HCT116 (cell line): ENCODE measurements at regions not wholly inside any gene's neighbourhood (a gene's known extent, or its start where the extent isn't known, plus 50 kb on each side); places are given as distances from the start of the nearest gene placed in this dataset.

ENCODE experiments used
- ATAC-seq: fragments of 200-7000 bp; cut with Tn5 transposase; 2 replicates; pipeline ENCODE4 v1.9.1; 2020; ENCODE audit warnings: mild to moderate bottlenecking, moderate library complexity
- BruUV-seq: library from RNA; stranded (reverse); fragments of 400-500 nt; replicated peaks from 2 replicates; lab custom pipeline; 2021; lab: Mats Ljungman, UMichigan
- CTCF ChIA-PET: fragments of 300-600 bp; sonication (Branson Sonifier 250); formaldehyde crosslinking; loops from one replicate; lab custom pipeline; 2021; ENCODE audit warnings: antibody characterized with exemption; lab: Charles Lee
- POLR2A ChIA-PET: fragments of 300-600, 350-600 bp; sonication (Branson Sonifier 250); formaldehyde crosslinking; loops from one replicate; lab custom pipeline; 2021; ENCODE audit warnings: antibody characterized with exemption; lab: Charles Lee
- RAD21 ChIA-PET, 2 experiments: fragments of 300-600 bp; sonication (Branson Sonifier 250); formaldehyde crosslinking; loops; one replicate each; lab custom pipeline; 2023; ENCODE audit warnings: low total read pairs in 2 of 2; ENCODE audit not compliant: uncharacterized antibody in 2 of 2, unreplicated experiment in 2 of 2, low non-redundant PET in 1 of 2; lab: Charles Lee
- DNase-seq: peaks from one replicate; pipeline ENCODE4 v3.0.0-alpha.2; 2010; ENCODE audit warnings: low read depth, low spot score
- H2AFZ ChIP-seq: fragments of 200-600 bp; shearing (Covaris generic), sonication (generic); 2 replicates; pipeline ENCODE4 v1.6.1; 2017; ENCODE audit warnings: low read depth, mixed run types, mixed read lengths, antibody characterized with exemption, low read length; ENCODE audit not compliant: poor library complexity, severe bottlenecking
- H3K27ac ChIP-seq: 2 replicates; pipeline ENCODE4 v1.5.1; 2012; ENCODE audit warnings: low read depth, low read length
- H3K27me3 ChIP-seq: fragments of 200-600 bp; sonication (generic); 2 replicates; pipeline ENCODE4 v1.6.1; 2016; ENCODE audit warnings: mixed run types, low read length, mixed read lengths; ENCODE audit not compliant: insufficient read depth
- H3K36me3 ChIP-seq, 2 experiments: fragments of 200-500 bp in 1 of 2; fragments of 200-600 bp in 1 of 2; sonication (Bioruptor generic) in 1 of 2; sonication (generic) in 1 of 2; 2 replicates each; pipeline versions ENCODE4 v1.5.1 to v1.6.1; 2014 to 2016; ENCODE audit warnings: low read length in 2 of 2, inconsistent platforms in 1 of 2, mixed read lengths in 1 of 2, mixed run types in 1 of 2; ENCODE audit not compliant: insufficient read depth in 2 of 2, control insufficient read depth in 1 of 2
- H3K4me1 ChIP-seq, 2 experiments: fragments of 200-600 bp in 1 of 2; sonication (generic) in 1 of 2; 2 replicates each; pipeline versions ENCODE4 v1.5.1 to v1.6.1; 2012 to 2017; ENCODE audit warnings: low read length in 2 of 2, inconsistent platforms in 1 of 2, mild to moderate bottlenecking in 1 of 2, mixed read lengths in 1 of 2, mixed run types in 1 of 2, moderate library complexity in 1 of 2; ENCODE audit not compliant: insufficient read depth in 2 of 2, control insufficient read depth in 1 of 2
- H3K4me2 ChIP-seq: fragments of 200-600 bp; sonication (generic); 2 replicates; pipeline ENCODE4 v1.6.1; 2017; ENCODE audit warnings: mixed run types, low read length, mixed read lengths
- H3K4me3 ChIP-seq, 2 experiments: fragments of 200-600 bp in 1 of 2; sonication (generic) in 1 of 2; replicated peaks in 1 of 2; 2 replicates each; pipeline ENCODE4 v1.5.1; 2011 to 2016; ENCODE audit warnings: low read length in 2 of 2, control low read depth in 1 of 2, low read depth in 1 of 2, mild to moderate bottlenecking in 1 of 2, mixed read lengths in 1 of 2, mixed run types in 1 of 2
- H3K79me2 ChIP-seq: fragments of 200-600 bp; sonication (generic); 2 replicates; pipeline ENCODE4 v1.6.1; 2017; ENCODE audit warnings: mild to moderate bottlenecking, mixed run types, low read length, moderate library complexity, mixed read lengths; ENCODE audit not compliant: insufficient read depth
- H3K9ac ChIP-seq: fragments of 200-600 bp; sonication (generic); 2 replicates; pipeline ENCODE4 v1.6.1; 2016; ENCODE audit warnings: low read length, mixed read lengths
- H3K9me2 ChIP-seq: fragments of 200-600 bp; sonication (generic), shearing (Covaris generic); 2 replicates; pipeline ENCODE4 v1.6.1; 2017; ENCODE audit warnings: mixed run types, mild to moderate bottlenecking, moderate library complexity; ENCODE audit not compliant: insufficient read depth
- H3K9me3 ChIP-seq, 2 experiments: fragments of 200-500 bp in 1 of 2; fragments of 200-600 bp in 1 of 2; sonication (Bioruptor generic) in 1 of 2; sonication (generic) in 1 of 2; 2 replicates each; pipeline ENCODE4 v1.6.1; 2014 to 2017; ENCODE audit warnings: low read length in 2 of 2, mixed read lengths in 2 of 2, inconsistent platforms in 1 of 2, low read depth in 1 of 2, mild to moderate bottlenecking in 1 of 2, mixed run types in 1 of 2, moderate library complexity in 1 of 2; ENCODE audit not compliant: control insufficient read depth in 1 of 2, insufficient read depth in 1 of 2
- H4K20me1 ChIP-seq: fragments of 200-600 bp; sonication (generic), shearing (Covaris generic); 2 replicates; pipeline ENCODE4 v1.6.1; 2017; ENCODE audit warnings: mixed run types, mild to moderate bottlenecking, moderate library complexity; ENCODE audit not compliant: insufficient read depth
- CEBPB ChIP-seq: IDR thresholded peaks from 2 replicates; pipeline ENCODE4 v1.6.1; 2012; ENCODE audit warnings: low read depth
- EGR1 ChIP-seq: IDR thresholded peaks from 2 replicates; pipeline ENCODE4 v1.6.1; 2012; ENCODE audit warnings: low read depth
- EZH2 ChIP-seq: fragments of 200-600 bp; sonication (generic); IDR thresholded peaks from 2 replicates; pipeline ENCODE4 v1.6.1; 2017; ENCODE audit warnings: antibody characterized with exemption, mixed run types
- EZH2phosphoT487 ChIP-seq: fragments of 200-600 bp; IDR thresholded peaks from 2 replicates; pipeline ENCODE4 v1.6.1; 2018; ENCODE audit warnings: antibody characterized with exemption, borderline replicate concordance
- FOSL1 ChIP-seq: IDR thresholded peaks from 2 replicates; pipeline ENCODE4 v1.6.1; 2012; ENCODE audit warnings: low read depth
- POLR2A ChIP-seq: IDR thresholded peaks from 2 replicates; pipeline ENCODE4 v1.7.0; 2011; ENCODE audit warnings: borderline replicate concordance; ENCODE audit not compliant: insufficient read depth, insufficient read length; ENCODE audit errors: extremely low read depth
- POLR2AphosphoS5 ChIP-seq: IDR thresholded peaks from 2 replicates; pipeline ENCODE4 v1.6.1; 2011; ENCODE audit warnings: mild to moderate bottlenecking, low read depth, low read length, moderate library complexity
- RAD21 ChIP-seq: IDR thresholded peaks from 2 replicates; pipeline ENCODE4 v1.6.1; 2012; ENCODE audit warnings: low read depth, mild to moderate bottlenecking
- SIN3A ChIP-seq: IDR thresholded peaks from 2 replicates; pipeline ENCODE4 v1.6.1; 2012; ENCODE audit warnings: low read depth
- SP1 ChIP-seq: IDR thresholded peaks from 2 replicates; pipeline ENCODE4 v1.6.1; 2012; ENCODE audit warnings: low read depth
- SRF ChIP-seq: IDR thresholded peaks from 2 replicates; pipeline ENCODE4 v1.6.1; 2012; ENCODE audit warnings: low read depth
- TCF7L2 ChIP-seq: IDR thresholded peaks from 2 replicates; pipeline ENCODE4 v1.7.0; 2011; ENCODE audit warnings: borderline replicate concordance, inconsistent platforms; ENCODE audit not compliant: insufficient read depth, insufficient read length; ENCODE audit errors: extremely low read depth
- YY1 ChIP-seq: IDR thresholded peaks from 2 replicates; pipeline ENCODE4 v1.6.1; 2011; ENCODE audit warnings: low read length, low read depth, moderate library complexity, mild to moderate bottlenecking; ENCODE audit not compliant: insufficient replicate concordance; ENCODE audit errors: extremely low read depth
- ZNF274 ChIP-seq: fragments of 200-500 bp; sonication (Bioruptor generic); IDR thresholded peaks from 2 replicates; pipeline ENCODE4 v1.6.1; 2014; ENCODE audit warnings: mild to moderate bottlenecking, low read depth, low read length, inconsistent platforms
- intact Hi-C: fragments of 100-400 bp; cut with micrococcal nuclease; formaldehyde crosslinking; loops from 2 replicates; pipeline ENCODE4 v1.10.0; 2022
- TF ChIP-seq, protein P1 (sequence below): IDR thresholded peaks from 2 replicates; pipeline ENCODE4 v1.6.1; 2011; ENCODE audit warnings: mild to moderate bottlenecking, low read length, moderate library complexity; ENCODE audit not compliant: insufficient replicate concordance; ENCODE audit errors: extremely low read depth
- TF ChIP-seq, protein P2 (sequence below): IDR thresholded peaks from 2 replicates; pipeline ENCODE4 v1.6.1; 2012
- TF ChIP-seq, protein P3 (sequence below): IDR thresholded peaks from 2 replicates; pipeline ENCODE4 v1.6.1; 2012

DNA sequence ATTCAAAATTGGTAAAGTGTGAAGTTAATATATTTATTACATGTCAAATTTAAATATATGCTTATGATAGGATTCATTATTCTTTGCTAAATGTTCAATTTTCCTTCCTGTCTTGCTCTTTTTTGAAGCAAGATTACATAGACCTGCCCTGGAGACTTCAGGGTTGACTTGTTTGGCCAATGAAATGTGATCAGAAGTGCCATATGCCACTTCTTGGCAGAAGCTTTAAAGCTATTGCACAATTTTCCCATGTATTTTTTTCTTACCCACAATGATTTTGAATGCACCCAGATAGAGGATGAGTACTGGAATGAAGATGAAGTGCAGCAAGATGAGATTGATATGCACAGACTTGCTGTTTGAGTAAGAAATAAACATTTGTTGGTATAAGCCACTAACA is 406.3 kb upstream of the BCHE start:
- no peaks in the 10 kb centered on the region for H3K9me3 ChIP-seq
- BruUV-seq, result no TSS peak

DNA sequence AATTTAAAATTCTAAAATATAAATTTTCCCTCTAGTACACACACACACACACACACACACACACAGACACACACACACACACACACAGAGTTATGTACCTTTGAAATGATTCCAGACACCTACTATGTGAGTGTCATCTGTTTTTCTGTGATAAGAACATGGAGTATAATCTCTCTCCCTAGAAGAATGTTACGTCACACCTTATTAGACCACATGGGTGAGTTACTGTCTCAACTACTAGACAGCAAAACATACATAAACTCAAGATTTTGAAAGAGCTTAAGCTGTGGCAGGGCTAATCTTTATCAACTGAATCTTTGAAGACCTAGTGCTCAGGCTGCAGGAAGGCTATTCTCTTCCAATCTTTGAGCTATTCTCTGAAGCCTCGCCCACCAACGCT is 385.9 kb upstream of the BCHE start:
- Histone ChIP-seq H3K9ac (no peak overlapping the region), H3K79me2 (no peaks in the 10 kb centered on the region), H3K4me1 (no peaks in the 10 kb centered on the region), H3K36me3 (no peaks in the 10 kb centered on the region), H3K4me2 (no peak overlapping the region), H3K9me3 (no peaks in the 10 kb centered on the region), H3K4me3 (no peak overlapping the region), H3K9me2 (no peaks in the 10 kb centered on the region; the same call in 1 of the 2 replicates), H2AFZ (no peak overlapping the region), H4K20me1 (no peaks in the 10 kb centered on the region), H3K27me3 (no peaks in the 10 kb centered on the region), H3K27ac (no peak overlapping the region)
- intact Hi-C loops, result no loop called here
- DNase-seq, result no peak
- ATAC-seq, result no peak
- CTCF ChIA-PET, result no interaction called here
- no TSS peak for BruUV-seq
- RAD21 ChIA-PET, result no interaction called here
- POLR2A ChIA-PET, result no interaction called here
- TF ChIP-seq POLR2AphosphoS5 (no peak), ZNF274 (no peak), YY1 (no peak), CEBPB (no peak), EZH2phosphoT487 (no peak), EGR1 (no peak), SRF (no peak), EZH2 (no peak), POLR2A (no peak), FOSL1 (no peak), SIN3A (no peak), TCF7L2 (no peak), SP1 (no peak)
- TF ChIP-seq, protein P1, sequence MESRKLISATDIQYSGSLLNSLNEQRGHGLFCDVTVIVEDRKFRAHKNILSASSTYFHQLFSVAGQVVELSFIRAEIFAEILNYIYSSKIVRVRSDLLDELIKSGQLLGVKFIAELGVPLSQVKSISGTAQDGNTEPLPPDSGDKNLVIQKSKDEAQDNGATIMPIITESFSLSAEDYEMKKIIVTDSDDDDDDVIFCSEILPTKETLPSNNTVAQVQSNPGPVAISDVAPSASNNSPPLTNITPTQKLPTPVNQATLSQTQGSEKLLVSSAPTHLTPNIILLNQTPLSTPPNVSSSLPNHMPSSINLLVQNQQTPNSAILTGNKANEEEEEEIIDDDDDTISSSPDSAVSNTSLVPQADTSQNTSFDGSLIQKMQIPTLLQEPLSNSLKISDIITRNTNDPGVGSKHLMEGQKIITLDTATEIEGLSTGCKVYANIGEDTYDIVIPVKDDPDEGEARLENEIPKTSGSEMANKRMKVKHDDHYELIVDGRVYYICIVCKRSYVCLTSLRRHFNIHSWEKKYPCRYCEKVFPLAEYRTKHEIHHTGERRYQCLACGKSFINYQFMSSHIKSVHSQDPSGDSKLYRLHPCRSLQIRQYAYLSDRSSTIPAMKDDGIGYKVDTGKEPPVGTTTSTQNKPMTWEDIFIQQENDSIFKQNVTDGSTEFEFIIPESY, result no peak
- TF ChIP-seq, protein P2, sequence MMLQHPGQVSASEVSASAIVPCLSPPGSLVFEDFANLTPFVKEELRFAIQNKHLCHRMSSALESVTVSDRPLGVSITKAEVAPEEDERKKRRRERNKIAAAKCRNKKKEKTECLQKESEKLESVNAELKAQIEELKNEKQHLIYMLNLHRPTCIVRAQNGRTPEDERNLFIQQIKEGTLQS, result no peak
- TF ChIP-seq, protein P3, sequence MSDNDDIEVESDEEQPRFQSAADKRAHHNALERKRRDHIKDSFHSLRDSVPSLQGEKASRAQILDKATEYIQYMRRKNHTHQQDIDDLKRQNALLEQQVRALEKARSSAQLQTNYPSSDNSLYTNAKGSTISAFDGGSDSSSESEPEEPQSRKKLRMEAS, result no peak

More for the DNA sequence above, 406.3 kb upstream of the BCHE start:
- no peak overlapping the region for H3K4me3 ChIP-seq
- no peak overlapping the region for H2AFZ ChIP-seq
- H3K27me3 ChIP-seq, result no peaks in the 10 kb centered on the region
- H3K4me1 ChIP-seq, result no peaks in the 10 kb centered on the region
- no peak for ATAC-seq
- TF ChIP-seq RAD21, result no peak
- no peak for TF ChIP-seq ZNF274
- RAD21 ChIA-PET, result no interaction called here
- CTCF ChIA-PET, result no interaction called here
- H3K9ac ChIP-seq, result no peak overlapping the region
- no peak for DNase-seq
- POLR2A ChIA-PET, result no interaction called here
- no peaks in the 10 kb centered on the region for H3K36me3 ChIP-seq
- no peak overlapping the region for H3K4me2 ChIP-seq
- H4K20me1 ChIP-seq, result no peaks in the 10 kb centered on the region
- H3K79me2 ChIP-seq, result no peaks in the 10 kb centered on the region
- no peak overlapping the region for H3K27ac ChIP-seq
- intact Hi-C loops, result no loop called here
- H3K9me2 ChIP-seq, result no peaks in the 10 kb centered on the region; the same call in 1 of the 2 replicates
